MM.1S (cell line): ENCODE measurements at regions not wholly inside any gene's neighbourhood (a gene's known extent, or its start where the extent isn't known, plus 50 kb on each side); places are given as distances from the start of the nearest gene placed in this dataset.

Source experiments
- DNase-seq: peaks from one replicate; pipeline ENCODE4 v3.0.0-alpha.2; 2015
- H2AFZ ChIP-seq: fragments of 300-600 bp; sonication (generic); 2 replicates; pipeline ENCODE4 v1.6.0; 2016; ENCODE audit warnings: antibody characterized with exemption, low read length
- H3F3A ChIP-seq: fragments of 300-600 bp; sonication (generic); 2 replicates; pipeline ENCODE4 v1.6.1; 2016; ENCODE audit warnings: mild to moderate bottlenecking, antibody characterized with exemption, low read length, moderate library complexity, mixed read lengths; ENCODE audit not compliant: insufficient read depth
- H3K27ac ChIP-seq: fragments of 300-600 bp; sonication (generic); 2 replicates; pipeline ENCODE4 v1.5.1; 2016; ENCODE audit warnings: mild to moderate bottlenecking, low read length
- H3K27me3 ChIP-seq: fragments of 300-600 bp; sonication (generic); replicated peaks from 2 replicates; pipeline ENCODE4 v1.6.0; 2016; ENCODE audit warnings: low read length; ENCODE audit not compliant: insufficient read depth
- H3K36me3 ChIP-seq: fragments of 300-600 bp; sonication (generic); replicated peaks from 2 replicates; pipeline ENCODE4 v1.6.1; 2016; ENCODE audit warnings: mild to moderate bottlenecking, low read length, mixed read lengths; ENCODE audit not compliant: insufficient read depth
- H3K4me1 ChIP-seq: fragments of 300-600 bp; sonication (generic); 2 replicates; pipeline ENCODE4 v1.6.1; 2016; ENCODE audit warnings: low read length, mixed read lengths
- H3K4me2 ChIP-seq: fragments of 300-600 bp; sonication (generic); 2 replicates; pipeline ENCODE4 v1.6.0; 2016; ENCODE audit warnings: low read depth, low read length
- H3K4me3 ChIP-seq: fragments of 300-600 bp; sonication (generic); 2 replicates; pipeline ENCODE4 v1.5.1; 2016; ENCODE audit warnings: low read length, mixed read lengths
- H3K79me2 ChIP-seq: fragments of 300-600 bp; sonication (generic); 2 replicates; pipeline ENCODE4 v1.6.1; 2016; ENCODE audit warnings: mixed run types, low read length, mixed read lengths
- H3K9ac ChIP-seq: fragments of 300-600 bp; sonication (generic); 2 replicates; pipeline ENCODE4 v1.6.1; 2016; ENCODE audit warnings: low read length, mixed read lengths
- H3K9me2 ChIP-seq: fragments of 300-600 bp; sonication (generic); replicated peaks from 2 replicates; pipeline ENCODE4 v1.6.1; 2016; ENCODE audit warnings: mild to moderate bottlenecking, low read length, mixed read lengths; ENCODE audit not compliant: insufficient read depth
- H3K9me3 ChIP-seq: fragments of 300-600 bp; sonication (generic); replicated peaks from 2 replicates; pipeline ENCODE4 v1.6.1; 2016; ENCODE audit warnings: mild to moderate bottlenecking, low read length, mixed read lengths; ENCODE audit not compliant: insufficient read depth
- H4K20me1 ChIP-seq: fragments of 300-600 bp; sonication (generic); 2 replicates; pipeline ENCODE4 v1.6.1; 2016; ENCODE audit warnings: mild to moderate bottlenecking, low read length, moderate library complexity, mixed read lengths; ENCODE audit not compliant: insufficient read depth
- EZH2 ChIP-seq: fragments of 300-600 bp; sonication (generic); optimal IDR thresholded peaks from 2 replicates; pipeline ENCODE3; 2017; ENCODE audit warnings: low read depth, mild to moderate bottlenecking, antibody characterized with exemption, low read length, mixed read lengths
- EZH2phosphoT487 ChIP-seq: fragments of 300-600 bp; sonication (generic); IDR thresholded peaks from 2 replicates; pipeline ENCODE4 v1.6.1; 2018; ENCODE audit warnings: antibody characterized with exemption, low read length
- TF ChIP-seq, protein P1 (sequence below): fragments of 300-600 bp; sonication (generic); IDR thresholded peaks from 2 replicates; pipeline ENCODE4 v1.5.1; 2016; ENCODE audit warnings: antibody characterized with exemption, low read length, mixed read lengths

DNA sequence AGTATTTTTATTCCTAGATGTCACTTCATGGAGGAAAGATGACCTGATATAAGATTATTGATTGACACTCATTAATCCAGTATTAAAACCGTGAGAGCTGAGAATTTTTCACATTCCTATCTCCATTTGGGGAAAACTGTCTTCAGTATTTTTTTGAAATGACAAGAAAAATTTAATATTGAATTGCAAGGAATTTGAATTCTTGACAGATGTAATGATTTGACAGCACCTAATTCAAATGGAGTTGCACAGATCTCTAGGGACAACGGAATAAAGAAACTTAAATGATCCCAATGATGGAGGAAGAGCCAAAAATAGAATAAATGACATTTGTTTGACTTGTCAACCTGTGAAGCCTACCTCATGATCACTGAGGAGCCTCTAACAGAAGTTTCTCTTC is 1591.4 kb downstream of the HACE1 start:
- no peaks in the 10 kb centered on the region for H3K9me2 ChIP-seq
- H3K27ac ChIP-seq, result no peak overlapping the region
- H2AFZ ChIP-seq, result no peak overlapping the region
- H3K27me3 ChIP-seq, result no peaks in the 10 kb centered on the region
- H3K36me3 ChIP-seq, result no peaks in the 10 kb centered on the region
- H3K9me3 ChIP-seq, result no peaks in the 10 kb centered on the region
- no peak for TF ChIP-seq EZH2
- TF ChIP-seq, protein P1, sequence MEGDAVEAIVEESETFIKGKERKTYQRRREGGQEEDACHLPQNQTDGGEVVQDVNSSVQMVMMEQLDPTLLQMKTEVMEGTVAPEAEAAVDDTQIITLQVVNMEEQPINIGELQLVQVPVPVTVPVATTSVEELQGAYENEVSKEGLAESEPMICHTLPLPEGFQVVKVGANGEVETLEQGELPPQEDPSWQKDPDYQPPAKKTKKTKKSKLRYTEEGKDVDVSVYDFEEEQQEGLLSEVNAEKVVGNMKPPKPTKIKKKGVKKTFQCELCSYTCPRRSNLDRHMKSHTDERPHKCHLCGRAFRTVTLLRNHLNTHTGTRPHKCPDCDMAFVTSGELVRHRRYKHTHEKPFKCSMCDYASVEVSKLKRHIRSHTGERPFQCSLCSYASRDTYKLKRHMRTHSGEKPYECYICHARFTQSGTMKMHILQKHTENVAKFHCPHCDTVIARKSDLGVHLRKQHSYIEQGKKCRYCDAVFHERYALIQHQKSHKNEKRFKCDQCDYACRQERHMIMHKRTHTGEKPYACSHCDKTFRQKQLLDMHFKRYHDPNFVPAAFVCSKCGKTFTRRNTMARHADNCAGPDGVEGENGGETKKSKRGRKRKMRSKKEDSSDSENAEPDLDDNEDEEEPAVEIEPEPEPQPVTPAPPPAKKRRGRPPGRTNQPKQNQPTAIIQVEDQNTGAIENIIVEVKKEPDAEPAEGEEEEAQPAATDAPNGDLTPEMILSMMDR, result no peak
- TF ChIP-seq EZH2phosphoT487, result no peak
- H3F3A ChIP-seq, result no peaks in the 10 kb centered on the region
- no peaks in the 10 kb centered on the region for H3K79me2 ChIP-seq
- H3K4me2 ChIP-seq, result no peak overlapping the region
- no peak overlapping the region for H3K9ac ChIP-seq
- DNase-seq, result no peak
- H3K4me3 ChIP-seq, result no peak overlapping the region
- H4K20me1 ChIP-seq, result no peaks in the 10 kb centered on the region
- H3K4me1 ChIP-seq, result no peaks in the 10 kb centered on the region

DNA sequence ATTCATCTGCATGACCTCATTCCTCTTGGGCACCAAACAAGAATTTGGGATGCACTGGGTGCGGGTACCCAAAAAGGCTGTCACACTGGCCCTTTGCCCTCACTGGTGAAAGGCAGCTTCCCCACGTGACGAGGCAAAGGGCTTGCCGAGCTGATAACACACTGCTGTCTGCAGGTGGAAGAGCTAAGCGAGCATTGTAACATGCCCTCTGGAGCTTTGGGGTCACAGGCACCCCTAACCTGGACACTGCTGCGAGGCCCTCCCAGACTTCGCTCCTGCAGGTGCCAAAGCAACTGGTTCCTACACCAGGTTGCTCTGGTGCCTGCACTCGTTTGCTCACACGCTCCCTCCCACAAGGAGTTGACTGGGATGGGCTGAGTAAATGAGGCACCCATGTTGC is 1595.7 kb downstream of the HACE1 start:
- Histone ChIP-seq H3F3A (no peaks in the 10 kb centered on the region), H3K36me3 (no peaks in the 10 kb centered on the region), H3K4me2 (no peak overlapping the region), H2AFZ (no peak overlapping the region), H3K4me3 (no peak overlapping the region), H3K27me3 (no peaks in the 10 kb centered on the region), H3K9ac (no peak overlapping the region), H4K20me1 (no peaks in the 10 kb centered on the region), H3K27ac (no peak overlapping the region), H3K9me3 (no peaks in the 10 kb centered on the region), H3K4me1 (no peaks in the 10 kb centered on the region), H3K9me2 (no peaks in the 10 kb centered on the region), H3K79me2 (no peaks in the 10 kb centered on the region)
- DNase-seq, result no peak
- TF ChIP-seq EZH2, result no peak
- TF ChIP-seq, protein P1, result no peak
- TF ChIP-seq EZH2phosphoT487, result no peak

DNA sequence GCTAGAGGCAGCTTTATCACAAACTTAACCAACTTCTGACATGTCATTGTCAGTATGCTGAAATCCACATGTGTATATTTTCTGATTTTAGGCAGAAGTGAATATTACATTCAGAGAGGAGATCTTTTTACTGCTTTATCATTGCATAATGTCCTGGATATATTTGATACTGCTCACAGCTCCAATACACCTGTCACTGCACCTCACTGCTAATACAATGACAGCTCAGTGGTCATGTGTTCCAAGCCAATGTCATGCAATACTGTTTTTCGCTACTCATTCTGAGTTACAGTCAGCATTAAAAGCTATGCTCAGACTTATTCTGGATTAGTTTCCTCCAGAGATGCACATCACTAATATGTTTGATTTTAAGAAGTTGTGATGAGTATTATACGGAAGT is 1604.6 kb downstream of the HACE1 start:
- no peak for TF ChIP-seq EZH2
- no peak for DNase-seq
- no peak overlapping the region for H3K4me2 ChIP-seq

DNA sequence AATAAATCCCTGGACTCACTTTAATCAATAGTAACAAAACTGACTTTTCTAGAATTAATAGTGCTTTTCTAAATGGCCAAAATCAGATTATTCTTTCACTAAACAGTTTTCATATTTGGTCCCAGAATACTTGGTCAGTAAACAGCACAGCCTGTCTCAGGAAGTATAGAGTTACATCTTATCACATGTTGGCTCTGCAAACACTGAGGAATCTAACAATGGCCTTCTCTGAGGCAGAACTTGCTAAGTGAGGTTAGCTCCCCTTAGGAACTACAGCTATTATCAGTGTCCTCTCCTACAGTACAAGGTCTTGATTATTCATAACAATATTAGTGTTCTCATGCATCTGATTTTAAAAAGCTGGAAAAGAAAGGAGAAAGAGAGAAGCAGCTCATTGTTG is 1622.8 kb downstream of the HACE1 start:
- no peaks in the 10 kb centered on the region for H3K36me3 ChIP-seq
- H3K9me3 ChIP-seq, result no peaks in the 10 kb centered on the region
- H3K79me2 ChIP-seq, result no peaks in the 10 kb centered on the region
- H3K4me2 ChIP-seq, result no peak overlapping the region
- H3K9ac ChIP-seq, result no peak overlapping the region
- no peaks in the 10 kb centered on the region for H3K27me3 ChIP-seq
- H3K9me2 ChIP-seq, result no peaks in the 10 kb centered on the region
- DNase-seq, result no peak
- H2AFZ ChIP-seq, result no peak overlapping the region
- H3K4me3 ChIP-seq, result no peak overlapping the region
- no peak overlapping the region for H3K27ac ChIP-seq
- TF ChIP-seq EZH2 (no peak), EZH2phosphoT487 (no peak)
- TF ChIP-seq, protein P1, result no peak
- H3F3A ChIP-seq, result no peaks in the 10 kb centered on the region
- H3K4me1 ChIP-seq, result no peaks in the 10 kb centered on the region
- no peaks in the 10 kb centered on the region for H4K20me1 ChIP-seq

More for the DNA sequence above, 1604.6 kb downstream of the HACE1 start:
- H3K79me2 ChIP-seq, result no peaks in the 10 kb centered on the region
- no peak overlapping the region for H3K4me3 ChIP-seq
- no peaks in the 10 kb centered on the region for H3F3A ChIP-seq
- no peaks in the 10 kb centered on the region for H3K4me1 ChIP-seq
- no peaks in the 10 kb centered on the region for H3K9me3 ChIP-seq
- H3K27me3 ChIP-seq, result no peaks in the 10 kb centered on the region
- H2AFZ ChIP-seq, result no peak overlapping the region
- no peaks in the 10 kb centered on the region for H4K20me1 ChIP-seq
- no peak overlapping the region for H3K27ac ChIP-seq
- no peak overlapping the region for H3K9ac ChIP-seq
- no peaks in the 10 kb centered on the region for H3K36me3 ChIP-seq
- no peaks in the 10 kb centered on the region for H3K9me2 ChIP-seq
